Activated T-cell treated with anti-CD3 and anti-CD28 coated beads for 24 hours (primary cell): ENCODE measurements at regions not wholly inside any gene's neighbourhood (a gene's known extent, or its start where the extent isn't known, plus 50 kb on each side); places are given as distances from the start of the nearest gene placed in this dataset.

Experiments
- DNase-seq: peaks from one replicate; pipeline ENCODE4 v3.0.0-alpha.2; 2020; ENCODE audit warnings: low read depth

DNA sequence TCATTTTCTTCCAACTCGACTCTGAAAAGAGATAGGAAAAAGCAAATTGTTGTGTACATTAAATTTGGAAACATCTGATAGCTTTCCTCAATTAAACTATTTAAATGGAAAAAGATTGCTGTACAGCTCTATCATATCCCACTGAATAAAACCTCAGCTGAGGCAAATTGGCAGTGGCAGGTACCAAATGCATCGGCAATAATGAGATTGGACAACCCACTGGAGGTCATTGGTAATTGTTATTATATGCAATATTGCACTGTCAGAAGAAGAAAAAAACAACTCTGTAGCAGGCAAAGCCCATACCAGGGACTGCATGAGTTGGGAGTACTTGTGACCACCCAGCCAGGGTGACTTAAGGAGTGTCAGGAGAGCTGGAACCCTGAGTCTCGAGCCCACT, 291.6 kb upstream of the SKOR2 start:
- no peak for DNase-seq

DNA sequence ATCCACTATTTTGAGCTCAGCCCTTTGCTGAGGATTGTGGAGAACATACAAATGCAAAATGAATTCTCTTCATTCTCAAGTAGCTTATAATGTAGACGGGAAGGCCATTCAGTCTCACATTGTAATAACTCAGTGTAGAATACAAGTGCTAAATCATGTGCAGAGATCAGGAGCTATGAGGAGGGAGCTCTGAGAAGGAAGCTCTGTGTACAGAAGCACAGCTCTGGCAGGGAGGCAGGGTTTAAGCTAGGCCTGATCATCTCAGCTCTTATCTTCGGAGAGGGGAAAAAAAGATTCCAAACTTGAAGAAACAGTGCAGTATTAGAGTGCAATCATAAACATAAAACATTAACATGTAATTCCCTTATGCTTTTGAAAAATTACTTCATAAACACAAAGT, 291.1 kb upstream of the SKOR2 start:
- no peak for DNase-seq

DNA sequence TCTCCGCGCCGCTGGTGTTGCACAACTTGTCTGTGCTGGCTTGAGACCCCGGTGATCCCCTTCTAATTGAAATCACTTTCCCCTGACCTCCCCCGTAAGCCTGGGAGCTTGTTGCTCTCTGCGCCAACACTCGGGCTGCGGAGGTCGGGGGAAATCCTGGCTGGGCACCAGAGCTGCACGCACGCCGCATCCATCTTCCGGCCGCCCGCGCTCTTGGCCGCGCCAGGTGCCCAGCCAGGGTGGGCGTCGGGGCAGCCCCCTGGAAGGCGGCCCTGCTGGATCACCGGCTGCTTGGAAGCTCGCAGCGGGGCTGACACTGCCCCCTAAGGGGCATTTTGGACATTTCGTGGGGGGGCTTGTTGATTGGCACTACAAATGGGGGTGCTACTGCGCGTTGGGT, 280.3 kb upstream of the SKOR2 start:
- no peak for DNase-seq

DNA sequence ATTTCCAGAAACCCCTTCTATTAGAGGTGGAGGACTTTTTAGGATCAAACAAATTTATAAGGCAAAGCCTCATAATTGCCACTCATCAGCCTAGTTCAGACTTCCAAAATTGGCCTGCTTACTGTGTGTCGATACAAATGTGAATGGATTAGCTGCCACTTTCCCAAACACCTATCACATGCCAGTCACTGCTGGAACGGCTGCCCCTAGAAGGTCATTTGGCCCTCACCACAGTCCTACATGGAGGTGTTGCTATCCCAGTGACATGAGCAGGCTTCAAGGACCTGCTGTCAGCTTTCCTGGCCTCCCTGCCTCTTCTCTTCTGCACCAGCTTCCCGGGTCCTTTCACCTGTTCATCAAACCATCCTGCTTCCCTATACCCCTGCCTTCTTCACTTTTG, 279.2 kb upstream of the SKOR2 start:
- DNase-seq: no peak

DNA sequence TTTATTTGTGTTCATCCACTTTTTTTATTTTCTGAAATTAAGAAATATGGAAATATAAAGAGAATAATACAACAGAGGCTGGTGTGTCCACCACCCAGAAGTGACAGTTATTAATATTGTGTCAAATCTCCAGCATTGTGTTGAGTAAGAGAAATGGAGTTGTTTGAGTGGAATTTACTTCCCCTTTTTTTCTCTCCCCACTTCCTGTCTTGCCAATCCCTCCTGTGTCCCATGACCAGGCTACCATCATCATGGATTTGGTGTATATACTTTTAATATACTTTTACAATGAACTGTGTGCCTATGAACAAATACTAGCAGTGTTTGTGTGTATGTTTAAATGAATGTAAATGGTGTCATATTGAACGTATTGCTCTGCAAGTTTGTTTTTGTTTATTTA, 276.9 kb upstream of the SKOR2 start:
- no peak for DNase-seq

DNA sequence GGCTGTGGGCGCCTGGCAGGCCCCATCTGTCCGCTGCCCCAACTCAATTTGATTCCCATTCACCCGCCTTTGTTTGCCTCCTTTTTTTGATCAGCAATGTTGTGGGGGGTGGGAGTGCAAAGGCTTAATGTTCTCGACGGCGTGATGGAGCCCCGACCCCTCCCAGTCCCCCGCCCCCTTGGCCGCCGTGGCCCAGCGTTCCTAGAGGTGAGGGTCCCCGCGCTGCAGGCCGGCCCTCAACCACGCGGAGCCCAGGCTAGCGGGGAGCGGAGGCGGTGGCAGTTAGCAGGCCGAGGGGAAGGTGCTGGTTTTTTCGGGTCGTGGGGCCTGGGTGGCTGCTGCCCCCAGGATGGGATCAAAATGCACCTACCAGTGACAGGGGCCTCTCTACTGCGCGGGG, 274.7 kb upstream of the SKOR2 start:
- DNase-seq: no peak

DNA sequence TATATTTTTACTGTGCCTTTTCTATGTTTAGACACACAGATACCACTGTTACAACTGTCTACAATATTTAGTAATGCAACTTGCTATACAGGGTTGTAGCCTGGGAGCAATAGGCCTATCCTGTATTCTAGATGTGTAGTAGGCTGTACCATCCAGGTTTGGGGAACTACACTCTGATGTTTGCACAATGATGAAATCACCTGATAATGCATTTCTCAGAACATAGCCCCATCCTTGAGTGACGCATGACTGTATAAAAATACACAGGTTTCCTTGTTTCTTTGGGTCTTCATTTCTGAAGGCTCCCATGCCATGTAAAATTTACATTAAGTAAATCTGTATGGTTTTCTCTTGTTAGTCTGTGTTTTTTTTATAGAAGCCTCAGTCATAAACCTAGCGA, 270.9 kb upstream of the SKOR2 start:
- no peak for DNase-seq

DNA sequence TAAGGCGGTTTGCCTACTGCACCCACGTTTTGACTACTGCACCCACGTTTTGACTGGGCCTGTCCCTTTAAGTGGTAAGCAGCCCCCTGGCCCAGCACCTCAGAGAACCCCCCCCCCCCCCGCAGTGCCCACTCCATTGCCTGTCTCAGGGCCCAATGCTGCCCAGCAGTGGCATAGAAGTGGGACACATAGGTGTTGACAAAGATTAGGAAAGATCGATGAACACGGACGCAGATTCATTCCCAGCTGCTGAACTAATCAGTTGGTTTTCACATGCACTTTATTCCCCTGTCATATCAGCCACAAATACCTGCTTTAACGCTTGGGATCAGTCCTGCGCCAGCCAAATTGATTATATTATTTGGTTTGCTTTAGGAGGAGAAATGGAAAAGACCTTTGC, 268.8 kb upstream of the SKOR2 start:
- DNase-seq: no peak

DNA sequence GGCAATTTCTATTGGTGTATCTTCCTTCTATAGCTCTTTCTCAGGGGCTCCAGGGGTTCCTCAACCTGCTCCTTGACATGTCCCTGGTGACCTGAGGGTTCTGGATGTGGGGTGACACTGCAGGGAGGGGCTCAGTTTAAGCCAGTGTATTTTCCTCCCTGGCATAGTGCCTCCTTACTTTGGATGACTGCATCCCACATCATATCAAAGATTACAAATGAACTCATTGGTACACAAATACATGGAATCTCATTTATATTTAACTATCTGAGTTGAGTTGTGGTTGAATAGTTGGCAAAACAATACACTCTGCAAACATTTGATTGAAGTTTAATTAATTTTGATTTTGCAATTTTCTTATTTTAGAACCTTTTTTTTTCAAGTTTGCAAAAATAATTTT, 268.2 kb upstream of the SKOR2 start:
- DNase-seq: no peak

DNA sequence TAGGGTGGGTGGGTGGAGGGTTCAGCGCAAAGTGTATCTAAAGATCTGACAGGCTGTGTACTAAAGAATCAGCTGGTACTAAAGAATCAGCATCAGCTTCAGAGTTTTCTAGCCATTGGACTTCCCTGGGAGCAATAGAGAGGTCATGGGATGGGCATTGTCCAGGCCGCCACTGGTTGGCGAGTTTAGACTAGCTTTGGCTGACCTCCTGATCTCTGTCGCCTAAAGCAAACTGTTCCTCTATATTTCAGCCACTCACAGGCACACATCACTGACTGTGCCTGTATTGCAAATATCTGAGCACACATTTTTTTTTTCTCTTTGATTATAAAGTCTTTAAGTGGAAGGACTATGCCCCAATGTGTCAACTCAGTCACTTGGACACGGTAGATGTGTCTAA, 267.8 kb upstream of the SKOR2 start:
- DNase-seq: no peak

DNA sequence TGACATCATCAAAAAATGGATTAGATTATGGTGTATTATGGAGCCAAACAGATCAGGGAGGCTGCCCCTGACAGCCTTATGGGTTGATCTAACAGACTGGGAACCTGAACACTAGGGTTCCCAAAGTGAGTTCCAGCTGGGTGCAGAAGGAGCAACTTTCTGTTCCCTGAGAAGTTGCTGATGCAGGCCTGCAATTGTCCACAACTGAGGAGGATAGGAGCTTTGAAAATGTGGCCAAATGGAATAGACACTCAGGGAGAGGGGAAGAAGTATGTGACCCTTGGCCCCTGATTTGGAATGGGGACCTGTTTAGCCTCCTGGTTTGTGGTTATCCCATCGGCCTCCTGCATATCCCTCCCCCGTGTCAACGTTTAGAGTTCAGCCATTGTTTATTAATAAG, 262.2 kb upstream of the SKOR2 start:
- no peak for DNase-seq

DNA sequence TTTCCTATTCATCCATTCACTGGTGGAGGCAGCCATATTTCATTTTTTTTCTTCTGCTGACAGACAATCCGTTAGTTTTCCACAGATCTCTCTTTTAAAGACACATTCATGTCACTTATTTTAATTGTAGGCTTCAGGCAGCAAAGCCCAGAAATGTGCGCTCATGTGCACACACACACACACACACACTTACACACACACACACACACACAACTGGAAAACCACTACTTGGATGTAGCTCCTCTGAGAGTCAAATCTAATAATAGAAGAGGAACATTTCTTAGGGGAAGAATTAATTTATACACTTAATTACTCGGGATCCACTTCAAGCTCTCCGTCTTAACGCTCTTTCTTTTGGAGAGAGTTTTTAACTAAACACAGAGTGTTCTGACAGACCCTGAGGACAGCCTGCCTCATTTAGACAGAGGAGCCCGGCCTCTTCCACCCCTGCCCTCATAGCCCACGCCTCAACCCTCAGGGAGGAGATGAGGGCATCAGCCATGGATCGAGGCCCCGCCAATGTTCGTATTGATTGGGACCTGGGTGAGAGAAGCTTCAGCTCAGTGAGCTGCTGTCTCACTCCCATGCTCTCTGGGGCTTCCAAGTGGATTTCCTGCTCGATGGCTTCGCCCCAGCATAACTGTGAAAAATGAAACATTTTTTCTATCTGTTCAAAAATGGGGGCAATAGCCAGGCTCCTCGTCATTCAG, 261.4 kb upstream of the SKOR2 start:
- no peak for DNase-seq

DNA sequence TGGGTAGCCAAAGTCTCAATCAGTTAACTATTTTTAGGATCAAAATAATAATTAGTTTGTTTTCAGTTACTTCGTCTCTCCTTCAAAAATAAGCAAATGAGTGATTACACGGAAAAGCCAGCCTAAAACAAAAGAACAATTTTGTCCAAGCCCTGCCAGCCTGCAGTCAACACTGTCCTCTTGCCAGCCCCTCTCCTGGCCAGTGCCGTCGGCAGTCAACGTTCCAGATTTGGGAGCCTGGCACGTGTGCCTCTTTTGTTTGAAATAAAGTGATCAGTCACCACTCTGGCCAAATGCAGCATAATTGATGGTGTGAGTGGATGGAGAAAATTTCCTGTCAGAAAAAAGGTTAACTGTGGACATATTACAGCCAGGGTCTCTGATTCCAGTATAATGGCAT, 260.6 kb upstream of the SKOR2 start:
- no peak for DNase-seq

DNA sequence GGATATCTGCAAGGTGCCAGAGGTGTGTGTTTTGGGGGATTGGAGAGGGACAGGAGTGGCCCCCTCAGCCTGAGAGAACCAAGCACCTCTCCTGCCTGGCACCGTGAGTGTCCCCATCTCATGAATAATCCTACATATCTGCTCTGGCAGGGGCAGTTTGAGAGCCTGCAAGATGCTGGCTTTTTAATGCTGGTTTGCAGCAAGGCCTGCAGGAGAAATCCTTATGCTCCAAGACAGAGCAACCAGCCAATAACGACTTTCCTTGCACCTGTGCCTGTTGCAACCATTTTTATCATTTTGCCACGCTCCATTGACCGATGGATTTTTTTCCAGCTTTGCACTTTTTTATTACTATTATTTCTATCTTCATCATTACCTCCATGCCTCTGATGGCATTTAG, 259.4 kb upstream of the SKOR2 start:
- no peak for DNase-seq

DNA sequence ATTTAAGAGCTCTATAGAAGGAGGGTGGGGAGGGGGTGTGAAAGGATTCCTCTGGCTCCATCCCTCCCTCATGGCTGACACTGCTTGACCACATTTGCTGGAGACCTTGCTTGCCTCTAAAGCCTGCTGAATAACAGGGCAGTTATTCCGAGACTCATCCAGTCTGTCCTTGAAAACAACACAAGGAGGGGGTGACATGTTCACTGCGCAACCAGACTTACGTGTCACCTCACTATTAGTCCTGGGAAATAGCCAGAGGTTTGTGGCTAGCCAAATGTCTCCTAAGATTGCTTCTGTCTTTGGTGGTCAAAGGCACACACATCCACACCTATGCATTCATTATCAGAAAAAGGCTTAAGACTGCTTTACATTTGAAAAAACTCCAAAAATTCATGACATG, 256.2 kb upstream of the SKOR2 start:
- DNase-seq: no peak

DNA sequence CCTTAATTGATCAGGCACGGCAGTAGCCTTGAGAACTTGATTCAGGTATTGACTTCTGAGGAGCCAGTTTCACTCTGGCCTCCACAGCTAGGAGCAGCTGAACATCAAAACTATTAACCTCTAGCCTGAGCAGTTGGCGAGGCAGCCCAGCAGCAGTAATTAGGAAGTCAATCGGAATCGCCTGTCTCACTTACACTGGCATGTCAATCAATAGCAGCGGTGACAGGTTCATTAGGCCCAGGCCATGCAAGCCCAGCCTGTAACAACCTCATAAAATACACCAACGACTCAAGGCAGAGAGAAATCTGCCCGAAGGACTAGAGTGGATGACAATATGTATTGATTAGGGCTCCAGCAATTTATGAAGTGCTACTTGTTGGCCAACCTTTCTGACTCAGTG, 255.4 kb upstream of the SKOR2 start:
- DNase-seq: no peak

DNA sequence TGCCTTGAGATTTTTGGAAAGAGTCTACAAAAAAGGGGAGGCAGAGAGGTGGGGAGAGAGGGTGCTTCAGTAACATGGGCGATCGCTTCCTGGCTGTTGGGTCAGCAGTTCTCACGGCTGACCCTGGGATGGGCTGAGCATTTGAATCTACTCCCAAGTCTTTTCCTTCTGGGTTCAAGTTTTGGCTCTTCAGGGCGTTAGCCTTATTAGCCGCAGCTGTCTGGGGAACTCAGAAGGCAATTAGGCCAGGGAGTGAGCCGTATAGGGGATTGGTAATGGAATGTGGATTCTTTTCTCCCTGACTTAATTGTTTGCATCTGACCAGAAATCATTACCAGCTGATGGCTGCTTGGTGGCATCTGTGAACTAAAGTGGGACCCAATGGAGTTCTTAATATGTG, 250.5 kb upstream of the SKOR2 start:
- DNase-seq: no peak

DNA sequence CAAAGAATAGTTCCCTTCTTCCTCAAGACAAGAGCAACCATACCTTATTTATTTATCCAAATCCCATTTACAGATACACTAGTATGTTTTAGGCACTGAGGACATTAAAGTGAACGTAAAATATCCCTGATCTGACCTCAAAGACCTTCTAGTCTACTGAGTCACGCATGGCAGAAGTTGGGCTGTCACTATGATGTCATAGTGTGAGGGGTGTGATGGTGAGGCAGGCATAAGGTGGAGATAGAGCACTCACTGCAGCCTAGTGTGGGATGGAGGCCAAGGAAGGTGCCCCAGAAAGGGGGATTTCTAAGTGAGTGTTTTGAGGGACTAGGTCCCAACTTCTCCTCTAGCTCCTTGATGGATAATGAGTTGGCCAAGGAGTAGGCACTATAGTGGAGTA, 249.5 kb upstream of the SKOR2 start:
- no peak for DNase-seq

DNA sequence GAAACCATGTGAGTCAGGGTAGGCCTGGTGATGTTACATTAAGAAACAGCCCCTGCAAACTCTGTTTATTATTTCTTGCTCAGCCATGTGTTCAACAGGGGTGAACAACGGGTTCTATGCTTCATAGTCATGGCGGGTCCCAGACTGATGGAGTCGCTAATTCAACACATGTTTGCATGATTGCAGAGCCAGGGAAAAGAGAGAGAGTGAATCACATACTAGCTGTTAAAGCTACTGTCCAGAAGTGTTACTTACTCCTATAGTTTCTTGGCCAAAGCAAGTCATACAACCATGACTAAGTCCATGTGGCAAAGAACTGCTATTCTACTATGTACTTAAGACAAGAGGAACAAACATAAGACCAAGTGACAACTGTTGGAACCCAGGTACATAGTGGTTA, 241.2 kb upstream of the SKOR2 start:
- DNase-seq: no peak

DNA sequence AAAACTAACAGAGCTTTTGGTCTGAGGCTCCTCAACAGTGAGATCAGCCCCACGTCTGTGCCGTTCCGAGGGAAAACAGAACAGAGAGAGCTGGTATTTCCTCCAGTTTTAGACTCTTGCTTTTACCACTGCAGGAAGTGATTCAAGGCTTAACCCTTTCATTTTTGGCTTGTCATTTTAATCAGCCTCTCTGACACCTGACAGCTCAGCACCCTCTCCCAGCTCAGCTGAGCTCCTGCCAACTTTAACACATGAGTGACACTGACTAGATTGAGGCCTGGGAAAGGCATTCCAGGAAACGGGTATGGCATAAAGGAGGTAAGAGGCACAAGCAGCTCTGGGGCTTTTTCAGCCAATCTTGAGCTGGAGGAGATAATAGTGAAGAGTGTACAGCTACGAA, 239.4 kb upstream of the SKOR2 start:
- DNase-seq: no peak

DNA sequence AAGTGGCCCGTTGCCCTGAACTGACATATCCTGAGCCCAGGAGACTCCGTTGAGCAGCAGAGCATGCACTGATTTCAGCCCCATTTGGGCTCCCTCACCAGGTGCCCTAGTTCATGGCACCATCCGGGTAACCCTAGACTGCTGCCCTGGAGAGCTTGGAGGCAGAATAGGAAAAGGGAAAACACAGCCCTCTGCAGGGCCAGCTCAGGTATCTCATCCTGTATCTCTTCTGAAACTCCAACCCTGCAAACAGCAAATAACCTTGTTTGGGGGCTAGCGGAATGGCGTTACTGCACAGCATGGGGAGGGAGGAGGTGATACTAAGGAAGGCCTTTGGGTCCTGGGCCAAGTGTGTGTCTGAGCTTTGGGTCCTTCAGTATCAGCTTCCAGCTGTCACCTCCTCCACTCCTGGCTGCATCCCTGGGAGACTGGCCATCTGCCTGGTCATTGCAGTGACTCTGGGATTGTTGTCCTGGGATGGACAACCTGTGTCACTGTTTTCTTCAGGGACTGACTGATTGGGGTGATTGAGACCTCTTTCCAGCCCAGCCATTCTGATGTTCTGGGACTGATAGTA, 233.8 kb upstream of the SKOR2 start:
- no peak for DNase-seq

DNA sequence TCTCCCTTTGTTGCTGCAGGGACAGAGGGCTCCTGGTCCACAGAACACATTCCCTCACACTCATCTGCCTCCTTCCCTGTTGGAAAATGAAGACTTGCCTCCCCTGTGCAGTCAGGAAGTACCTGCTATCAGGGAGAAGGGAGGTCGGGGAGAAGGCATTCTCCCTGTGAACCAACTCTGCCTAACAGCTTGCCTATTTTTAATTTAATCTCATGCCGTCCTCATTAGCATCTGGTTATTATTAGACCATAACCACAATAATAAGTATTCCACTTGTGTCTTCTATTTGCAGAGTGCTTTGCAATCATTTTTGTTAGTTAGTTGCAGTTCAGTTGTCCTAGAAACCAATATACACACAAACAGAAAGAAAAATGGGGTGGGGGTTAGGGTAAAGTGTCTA, 232.6 kb upstream of the SKOR2 start:
- DNase-seq: no peak

DNA sequence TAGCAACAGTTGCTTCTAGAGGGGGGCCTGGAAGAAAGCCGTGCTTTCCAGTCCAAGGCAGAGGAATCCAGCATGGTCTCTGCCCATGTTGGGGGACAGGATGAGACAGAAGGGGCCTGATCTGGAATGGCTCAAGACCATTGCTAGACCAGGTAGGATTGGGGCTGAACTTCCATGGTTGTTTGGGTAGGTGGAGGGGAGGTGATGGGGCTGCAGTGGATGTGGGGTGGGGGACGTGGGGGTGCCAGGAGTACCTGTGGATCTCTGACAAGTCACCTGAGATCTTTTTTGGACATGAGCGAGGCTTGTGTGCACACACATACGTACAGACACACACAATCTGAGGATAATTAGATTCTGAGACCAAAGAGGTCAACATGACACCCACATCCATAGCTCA, 228.7 kb upstream of the SKOR2 start:
- no peak for DNase-seq

DNA sequence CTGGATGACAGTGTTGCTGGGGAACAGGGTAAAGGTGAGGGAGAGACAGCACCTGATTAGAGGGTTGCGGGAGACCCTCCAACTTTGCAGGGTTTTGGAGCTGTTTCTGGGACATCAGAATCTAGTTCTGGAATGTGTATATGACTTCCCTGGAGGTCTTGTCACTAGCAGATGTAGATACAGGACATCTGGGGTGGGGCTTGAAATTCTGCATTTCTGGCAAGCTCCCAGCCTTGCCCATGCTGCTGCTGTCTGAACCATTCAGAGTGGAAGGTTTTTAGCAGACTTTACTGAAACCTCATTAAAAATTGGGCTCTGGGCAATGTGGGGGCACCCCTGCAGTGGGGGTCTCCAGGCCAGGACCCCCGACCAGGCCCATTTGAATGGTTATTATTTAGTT, 220.3 kb upstream of the SKOR2 start:
- no peak for DNase-seq

DNA sequence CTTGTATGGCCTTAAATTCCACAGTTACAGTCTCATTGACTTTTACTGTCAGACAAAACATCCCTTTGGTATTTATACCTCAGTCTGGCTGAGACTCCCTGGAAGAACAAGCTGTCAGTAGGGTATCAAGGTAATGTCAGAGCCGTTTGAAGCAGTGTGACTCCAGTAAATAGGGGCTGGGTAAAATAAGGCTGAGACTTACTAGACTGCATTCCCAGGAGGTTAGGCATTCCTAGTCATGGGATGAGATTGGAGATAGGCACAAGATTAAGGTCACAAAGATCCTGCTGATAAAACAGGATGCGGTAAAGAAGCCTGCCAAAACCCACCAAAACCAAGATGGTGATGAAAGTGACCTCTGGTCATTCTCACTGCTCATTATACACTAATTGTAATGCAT, 219.5 kb upstream of the SKOR2 start:
- DNase-seq: no peak
